Esophagus (tissue), 2 donors: ENCODE measurements at regions not wholly inside any gene's neighbourhood (a gene's known extent, or its start where the extent isn't known, plus 50 kb on each side); places are given as distances from the start of the nearest gene placed in this dataset.
"Not testable (repeated sequence)": the region's sequence is repeated elsewhere in the genome, so short reads cannot be mapped to it uniquely, and the experiment has no call there.

Source experiments
- H3K27ac ChIP-seq, 2 donors: one replicate each; pipeline ENCODE4 v1.5.1; 2013; ENCODE audit warnings: low read depth in 2 of 2, mild to moderate bottlenecking in 2 of 2, inconsistent platforms in 1 of 2, low read length in 1 of 2, moderate library complexity in 1 of 2
- H3K27me3 ChIP-seq, 2 donors: one replicate each; pipeline ENCODE4 v1.6.1; 2013; ENCODE audit warnings: low read length in 2 of 2, control low read depth in 1 of 2, mild to moderate bottlenecking in 1 of 2; ENCODE audit not compliant: insufficient read depth in 2 of 2, control insufficient read depth in 1 of 2
- H3K36me3 ChIP-seq, 2 donors: one replicate each; pipeline ENCODE4 v1.6.1; 2013; ENCODE audit warnings: low read length in 1 of 2; ENCODE audit not compliant: control insufficient read depth in 2 of 2, insufficient read depth in 2 of 2
- H3K4me1 ChIP-seq, 2 donors: one replicate each; pipeline ENCODE4 v1.6.1; 2013; ENCODE audit warnings: low read length in 1 of 2; ENCODE audit not compliant: control insufficient read depth in 2 of 2, insufficient read depth in 2 of 2
- H3K4me3 ChIP-seq, 2 donors: one replicate each; pipeline ENCODE4 v1.5.1; 2013; ENCODE audit warnings: low read length in 2 of 2, mild to moderate bottlenecking in 2 of 2, low read depth in 1 of 2, moderate library complexity in 1 of 2
- H3K9me3 ChIP-seq, 2 donors: one replicate each; pipeline ENCODE4 v1.6.1; 2013; ENCODE audit warnings: mild to moderate bottlenecking in 2 of 2, low read depth in 1 of 2, low read length in 1 of 2, moderate library complexity in 1 of 2; ENCODE audit not compliant: control insufficient read depth in 2 of 2, insufficient read depth in 1 of 2
- WGBS, 2 donors: extraction: QIAGEN DNeasy Blood & Tissue Kit; methylation state at CpG; one replicate each; pipeline ENCODE4 v1.1.7; 2013; 5-methylcytosine and 5-hydroxymethylcytosine counted together
- donor health status: healthy with polysubstance abuse.
- donor health status: Bipolar disorder and iron deficiency.

GRCh38 chr6:141526985-141527384 lies 605.7 kb upstream of the GJE1 start:
- no peaks in the 10 kb centered on the region for H3K4me1 ChIP-seq
- no peak overlapping the region for H3K27ac ChIP-seq
- 70 to 80% methylated on average over 6 of the region's 6 CpGs for WGBS, 2 donors
- H3K4me3 ChIP-seq = no peak overlapping the region
- H3K27me3 ChIP-seq = no peaks in the 10 kb centered on the region
- peaks cover 0 to 7% of the 10 kb centered on the region in 2 donors for H3K9me3 ChIP-seq
- H3K36me3 ChIP-seq = no peaks in the 10 kb centered on the region

- Histone ChIP-seq H3K9me3 (no peaks in the 10 kb centered on the region), H3K4me1 (no peaks in the 10 kb centered on the region), H3K36me3 (no peaks in the 10 kb centered on the region), H3K4me3 (no peak overlapping the region), H3K27ac (no peak overlapping the region), H3K27me3 (no peaks in the 10 kb centered on the region)
These were observed 611.3 kb upstream of the GJE1 start for GRCh38 chr6:141521440-141521839.

GRCh38 chr6:141513830-141514229 lies 618.9 kb upstream of the GJE1 start:
- no peaks in the 10 kb centered on the region for H3K9me3 ChIP-seq
- H3K4me3 ChIP-seq = no peak overlapping the region
- no peaks in the 10 kb centered on the region for H3K27me3 ChIP-seq
- H3K36me3 ChIP-seq = no peaks in the 10 kb centered on the region
- WGBS, 2 donors = 49 to 68% methylated on average over 1 of the region's 1 CpG
- no peak overlapping the region for H3K27ac ChIP-seq
- H3K4me1 ChIP-seq = no peaks in the 10 kb centered on the region

GRCh38 chr6:141510803-141511202 lies 621.9 kb upstream of the GJE1 start:
- Histone ChIP-seq H3K9me3 (no peaks in the 10 kb centered on the region), H3K27ac (no peak overlapping the region), H3K27me3 (no peaks in the 10 kb centered on the region), H3K4me1 (no peaks in the 10 kb centered on the region), H3K36me3 (no peaks in the 10 kb centered on the region), H3K4me3 (no peak overlapping the region)

GRCh38 chr6:141506062-141506461 lies 626.7 kb upstream of the GJE1 start:
- H3K27me3 ChIP-seq, H3K36me3 ChIP-seq, H3K27ac ChIP-seq, H3K4me3 ChIP-seq, H3K9me3 ChIP-seq, H3K4me1 ChIP-seq: not testable (repeated sequence)
- 95 to 100% methylated on average over 1 of the region's 1 CpG for WGBS, 2 donors

GRCh38 chr6:141504318-141504717 lies 628.4 kb upstream of the GJE1 start:
- 91% methylated on average over 1 of the region's 1 CpG for WGBS, 2 donors
- H3K27me3 ChIP-seq, H3K4me1 ChIP-seq, H3K27ac ChIP-seq, H3K9me3 ChIP-seq, H3K4me3 ChIP-seq, H3K36me3 ChIP-seq: not testable (repeated sequence)

GRCh38 chr6:141501616-141502015 lies 631.1 kb upstream of the GJE1 start:
- no peaks in the 10 kb centered on the region for H3K4me1 ChIP-seq
- H3K27ac ChIP-seq = no peak overlapping the region
- H3K9me3 ChIP-seq = no peaks in the 10 kb centered on the region
- no peaks in the 10 kb centered on the region for H3K27me3 ChIP-seq
- H3K36me3 ChIP-seq = no peaks in the 10 kb centered on the region
- 74 to 84% methylated on average over 1 of the region's 1 CpG for WGBS, 2 donors
- H3K4me3 ChIP-seq = no peak overlapping the region

GRCh38 chr6:141498977-141499376 lies 633.7 kb upstream of the GJE1 start:
- 76% methylated on average over 3 of the region's 3 CpGs for WGBS, 2 donors
- H3K27me3 ChIP-seq = no peaks in the 10 kb centered on the region

GRCh38 chr6:141492521-141493284 lies 640.0 kb upstream of the GJE1 start:
- 65 to 89% methylated on average over 2 of the region's 2 CpGs for WGBS, 2 donors
- H3K36me3 ChIP-seq = no peaks in the 10 kb centered on the region
- H3K27ac ChIP-seq = no peak overlapping the region
- no peak overlapping the region for H3K4me3 ChIP-seq
- H3K27me3 ChIP-seq = no peaks in the 10 kb centered on the region
- H3K4me1 ChIP-seq = no peaks in the 10 kb centered on the region
- no peaks in the 10 kb centered on the region for H3K9me3 ChIP-seq

More at GRCh38 chr6:141498977-141499376, 633.7 kb upstream of the GJE1 start:
- no peaks in the 10 kb centered on the region for H3K4me1 ChIP-seq
- no peak overlapping the region for H3K4me3 ChIP-seq
- H3K27ac ChIP-seq = no peak overlapping the region
- H3K9me3 ChIP-seq = no peaks in the 10 kb centered on the region
- no peaks in the 10 kb centered on the region for H3K36me3 ChIP-seq

GRCh38 chr6:141491684-141492083 lies 641.0 kb upstream of the GJE1 start:
- Histone ChIP-seq H3K36me3 (no peaks in the 10 kb centered on the region), H3K4me3 (no peak overlapping the region), H3K4me1 (no peaks in the 10 kb centered on the region), H3K27me3 (no peaks in the 10 kb centered on the region), H3K27ac (no peak overlapping the region), H3K9me3 (no peaks in the 10 kb centered on the region)
